Mesenchymal stem cell (in vitro differentiated cells and primary cell): ENCODE measurements at regions not wholly inside any gene's neighbourhood (a gene's known extent, or its start where the extent isn't known, plus 50 kb on each side); places are given as distances from the start of the nearest gene placed in this dataset.

Experiments
- DNase-seq: peaks from one replicate; pipeline ENCODE4 v3.0.0-alpha.2; 2013
- H2AFZ ChIP-seq: one replicate; pipeline ENCODE4 v1.6.1; 2013; ENCODE audit warnings: low read depth, mild to moderate bottlenecking, control low read depth, inconsistent platforms, low read length, moderate library complexity
- H2AK5ac ChIP-seq: 2 replicates; pipeline ENCODE4 v1.6.1; 2013; ENCODE audit warnings: low read length, moderate library complexity, mild to moderate bottlenecking, inconsistent platforms; ENCODE audit not compliant: severe bottlenecking
- H2BK120ac ChIP-seq: one replicate; pipeline ENCODE4 v1.6.1; 2013; ENCODE audit warnings: low read depth, mild to moderate bottlenecking, inconsistent platforms, low read length, moderate library complexity
- H2BK12ac ChIP-seq, 2 experiments: one replicate each; pipeline ENCODE4 v1.6.1; 2013; ENCODE audit warnings: inconsistent platforms in 2 of 2, low read length in 2 of 2, mild to moderate bottlenecking in 2 of 2, moderate library complexity in 2 of 2, control low read depth in 1 of 2
- H2BK15ac ChIP-seq: one replicate; pipeline ENCODE4 v1.6.1; 2013; ENCODE audit warnings: mild to moderate bottlenecking, low read depth, inconsistent platforms; ENCODE audit not compliant: poor library complexity, severe bottlenecking
- H2BK5ac ChIP-seq: 2 replicates; pipeline ENCODE4 v1.6.1; 2013; ENCODE audit warnings: low read depth, mild to moderate bottlenecking, low read length, control low read depth, inconsistent platforms; ENCODE audit not compliant: poor library complexity, severe bottlenecking
- H3K14ac ChIP-seq, 2 experiments: one replicate each; pipeline ENCODE4 v1.6.1; 2013; ENCODE audit warnings: inconsistent platforms in 2 of 2, low read length in 2 of 2, control low read depth in 1 of 2, mild to moderate bottlenecking in 1 of 2, moderate library complexity in 1 of 2
- H3K18ac ChIP-seq, 2 experiments: one replicate each; pipeline ENCODE4 v1.6.1; 2013; ENCODE audit warnings: inconsistent platforms in 2 of 2, low read length in 2 of 2, control low read depth in 1 of 2, low read depth in 1 of 2, mild to moderate bottlenecking in 1 of 2
- H3K23ac ChIP-seq, 2 experiments: one replicate each; pipeline ENCODE4 v1.6.1; 2013; ENCODE audit warnings: inconsistent platforms in 2 of 2, low read length in 2 of 2, mild to moderate bottlenecking in 2 of 2, moderate library complexity in 2 of 2, control low read depth in 1 of 2
- H3K27ac ChIP-seq: 2 replicates; pipeline ENCODE4 v1.5.1; 2013; ENCODE audit warnings: mild to moderate bottlenecking, moderate library complexity, low read length, control low read depth, inconsistent platforms; ENCODE audit not compliant: poor library complexity, severe bottlenecking
- H3K27me3 ChIP-seq, 2 experiments: 2 replicates each; pipeline versions ENCODE4 v1.6.1 to v1.7.0; 2013; ENCODE audit warnings: low read length in 2 of 2, mild to moderate bottlenecking in 2 of 2, moderate library complexity in 2 of 2, control low read depth in 1 of 2, inconsistent platforms in 1 of 2; ENCODE audit not compliant: control insufficient read depth in 1 of 2, insufficient read depth in 1 of 2
- H3K36me3 ChIP-seq, 2 experiments: 2 replicates each; pipeline versions ENCODE4 v1.6.1 to v1.7.0; 2013; ENCODE audit warnings: low read length in 2 of 2, control low read depth in 1 of 2, inconsistent platforms in 1 of 2, low read depth in 1 of 2, mild to moderate bottlenecking in 1 of 2; ENCODE audit not compliant: insufficient read depth in 2 of 2, control insufficient read depth in 1 of 2
- H3K4ac ChIP-seq, 2 experiments: one replicate each; pipeline ENCODE4 v1.6.1; 2013; ENCODE audit warnings: inconsistent platforms in 2 of 2, low read length in 2 of 2, mild to moderate bottlenecking in 2 of 2, moderate library complexity in 2 of 2, control low read depth in 1 of 2, low read depth in 1 of 2
- H3K4me1 ChIP-seq: 2 replicates; pipeline ENCODE4 v1.6.1; 2013; ENCODE audit warnings: low read depth, low read length, control low read depth; ENCODE audit not compliant: control insufficient read depth, insufficient read depth
- H3K4me2 ChIP-seq: 2 replicates; pipeline ENCODE4 v1.6.1; 2013; ENCODE audit warnings: low read length, mild to moderate bottlenecking, inconsistent platforms; ENCODE audit not compliant: poor library complexity, severe bottlenecking
- H3K4me3 ChIP-seq, 2 experiments: 2 replicates each; pipeline versions ENCODE4 v1.5.1 to v1.7.0; 2013; ENCODE audit warnings: low read length in 2 of 2, mild to moderate bottlenecking in 2 of 2, control low read depth in 1 of 2, low read depth in 1 of 2; ENCODE audit not compliant: insufficient read depth in 1 of 2
- H3K79me1 ChIP-seq: replicated peaks from 2 replicates; pipeline ENCODE4 v1.6.1; 2013; ENCODE audit warnings: mild to moderate bottlenecking, control low read depth, low read length, inconsistent platforms; ENCODE audit not compliant: poor library complexity, severe bottlenecking
- H3K9ac ChIP-seq: 2 replicates; pipeline ENCODE4 v1.7.0; 2013; ENCODE audit warnings: mild to moderate bottlenecking, low read length, moderate library complexity
- H3K9me3 ChIP-seq: 2 replicates; pipeline ENCODE4 v1.7.0; 2013; ENCODE audit warnings: mild to moderate bottlenecking, low read length; ENCODE audit not compliant: control insufficient read depth
- H4K8ac ChIP-seq: one replicate; pipeline ENCODE4 v1.6.1; 2013; ENCODE audit warnings: inconsistent platforms, mild to moderate bottlenecking, low read length, moderate library complexity
- H4K91ac ChIP-seq: one replicate; pipeline ENCODE4 v1.6.1; 2013; ENCODE audit warnings: mild to moderate bottlenecking, low read length, inconsistent platforms
- WGBS: methylation state at CpG from one replicate; pipeline ENCODE4 v1.1.7; 2013; ENCODE audit warnings: mixed read lengths; 5-methylcytosine and 5-hydroxymethylcytosine counted together

GRCh38 chr10:45075216-45075615 lies 74.5 kb downstream of the ZNF22 start:
- no peaks in the 10 kb centered on the region for H3K4me1 ChIP-seq
- DNase-seq, result no peak
- no peak overlapping the region for H2AFZ ChIP-seq
- no peak overlapping the region for H2AK5ac ChIP-seq
- WGBS, result 76% methylated on average over 3 of the region's 4 CpGs
- H2BK5ac ChIP-seq, result no peak overlapping the region
- no peak overlapping the region for H2BK120ac ChIP-seq
- H3K4me3 ChIP-seq, result no peak overlapping the region
- no peak overlapping the region for H2BK15ac ChIP-seq
- no peak overlapping the region for H3K18ac ChIP-seq
- no peak overlapping the region for H3K4ac ChIP-seq
- H3K79me1 ChIP-seq, result no peaks in the 10 kb centered on the region
- H3K23ac ChIP-seq, result no peak overlapping the region
- no peak overlapping the region for H3K14ac ChIP-seq
- no peaks in the 10 kb centered on the region for H3K36me3 ChIP-seq
- no peak overlapping the region for H4K91ac ChIP-seq
- H3K27ac ChIP-seq, result no peak overlapping the region
- no peaks in the 10 kb centered on the region for H3K27me3 ChIP-seq
- no peaks in the 10 kb centered on the region for H3K9me3 ChIP-seq
- H3K4me2 ChIP-seq, result no peak overlapping the region
- H2BK12ac ChIP-seq, result no peak overlapping the region
- no peak overlapping the region for H3K9ac ChIP-seq
- no peak overlapping the region for H4K8ac ChIP-seq

GRCh38 chr10:45075826-45076380 lies 75.2 kb downstream of the ZNF22 start:
- H2BK5ac ChIP-seq, result no peak overlapping the region
- 80% methylated on average over 3 of the region's 6 CpGs for WGBS

GRCh38 chr10:45076891-45077290 lies 76.2 kb downstream of the ZNF22 start:
- WGBS, result 61% methylated on average over 3 of the region's 6 CpGs
- DNase-seq, result no peak
- no peaks in the 10 kb centered on the region for H3K9me3 ChIP-seq
- H3K36me3 ChIP-seq, result no peaks in the 10 kb centered on the region
- no peaks in the 10 kb centered on the region for H3K79me1 ChIP-seq
- no peak overlapping the region for H2BK15ac ChIP-seq
- no peak overlapping the region for H3K27ac ChIP-seq
- no peak overlapping the region for H4K8ac ChIP-seq
- H2AFZ ChIP-seq, result no peak overlapping the region
- no peak overlapping the region for H3K23ac ChIP-seq
- H2BK120ac ChIP-seq, result no peak overlapping the region
- H3K4me2 ChIP-seq, result no peak overlapping the region
- no peak overlapping the region for H3K18ac ChIP-seq
- H3K4me1 ChIP-seq, result no peaks in the 10 kb centered on the region
- no peak overlapping the region for H3K4me3 ChIP-seq
- no peak overlapping the region for H2BK12ac ChIP-seq
- no peak overlapping the region for H3K9ac ChIP-seq
- no peaks in the 10 kb centered on the region for H3K27me3 ChIP-seq
- no peak overlapping the region for H2BK5ac ChIP-seq
- H3K4ac ChIP-seq, result no peak overlapping the region
- no peak overlapping the region for H2AK5ac ChIP-seq
- no peak overlapping the region for H4K91ac ChIP-seq
- no peak overlapping the region for H3K14ac ChIP-seq

More at GRCh38 chr10:45075826-45076380, 75.2 kb downstream of the ZNF22 start:
- no peak overlapping the region for H3K4me2 ChIP-seq
- no peaks in the 10 kb centered on the region for H3K79me1 ChIP-seq
- H2BK15ac ChIP-seq, result no peak overlapping the region
- H2BK120ac ChIP-seq, result no peak overlapping the region
- no peaks in the 10 kb centered on the region for H3K36me3 ChIP-seq
- no peak overlapping the region for H2AK5ac ChIP-seq
- H3K27me3 ChIP-seq, result no peaks in the 10 kb centered on the region
- no peak overlapping the region for H2AFZ ChIP-seq
- H4K91ac ChIP-seq, result no peak overlapping the region
- no peak overlapping the region for H3K23ac ChIP-seq
- H3K4ac ChIP-seq, result no peak overlapping the region
- H4K8ac ChIP-seq, result no peak overlapping the region
- H3K9me3 ChIP-seq, result no peaks in the 10 kb centered on the region
- no peak overlapping the region for H3K9ac ChIP-seq
- H3K27ac ChIP-seq, result no peak overlapping the region
- H3K14ac ChIP-seq, result no peak overlapping the region
- H3K18ac ChIP-seq, result no peak overlapping the region
- no peak for DNase-seq
- no peak overlapping the region for H2BK12ac ChIP-seq
- no peaks in the 10 kb centered on the region for H3K4me1 ChIP-seq
- H3K4me3 ChIP-seq, result no peak overlapping the region

DNA sequence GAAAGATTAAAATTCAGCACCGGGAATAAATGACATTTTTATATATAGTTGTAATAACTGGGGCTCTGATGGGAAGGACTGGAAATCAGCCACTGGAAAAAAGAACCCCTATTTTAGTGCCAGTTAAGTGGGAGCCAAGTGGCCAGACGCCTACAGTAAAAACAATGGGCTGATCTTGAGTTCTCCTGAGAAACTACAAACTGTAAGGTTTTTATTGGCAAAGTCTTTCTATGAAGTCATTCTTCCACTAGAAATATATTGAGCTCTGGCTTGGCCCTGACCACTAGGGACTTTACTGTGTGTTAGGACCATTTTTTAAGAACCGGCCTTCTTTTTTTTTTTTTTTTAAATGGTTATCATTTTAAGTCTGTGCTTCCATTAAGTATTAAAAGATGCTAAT lies 79.6 kb downstream of the ZNF22 start:
- no peak overlapping the region for H2BK5ac ChIP-seq
- no peak overlapping the region for H3K4ac ChIP-seq
- H3K4me3 ChIP-seq, result no peak overlapping the region
- H3K9ac ChIP-seq, result no peak overlapping the region
- no peak overlapping the region for H2BK15ac ChIP-seq
- H2AK5ac ChIP-seq, result no peak overlapping the region
- WGBS, result 94% methylated on average over 2 of the region's 3 CpGs
- no peaks in the 10 kb centered on the region for H3K36me3 ChIP-seq
- H3K79me1 ChIP-seq, result no peaks in the 10 kb centered on the region
- H3K27me3 ChIP-seq, result no peaks in the 10 kb centered on the region
- H3K4me2 ChIP-seq, result no peak overlapping the region
- H4K91ac ChIP-seq, result no peak overlapping the region
- H3K9me3 ChIP-seq, result peaks cover 6% of the 10 kb centered on the region
- no peaks in the 10 kb centered on the region for H3K4me1 ChIP-seq
- H2AFZ ChIP-seq, result no peak overlapping the region
- no peak overlapping the region for H2BK12ac ChIP-seq
- H4K8ac ChIP-seq, result no peak overlapping the region
- H3K18ac ChIP-seq, result no peak overlapping the region
- DNase-seq, result no peak
- no peak overlapping the region for H2BK120ac ChIP-seq
- H3K14ac ChIP-seq, result no peak overlapping the region
- H3K27ac ChIP-seq, result no peak overlapping the region
- H3K23ac ChIP-seq, result no peak overlapping the region
